ACC112 (cell line): ENCODE measurements at regions not wholly inside any gene's neighbourhood (a gene's known extent, or its start where the extent isn't known, plus 50 kb on each side); places are given as distances from the start of the nearest gene placed in this dataset.

Experiments
- H2AFZ ChIP-seq: fragments of 200-600 bp; sonication (generic); one replicate; pipeline ENCODE4 v1.6.0; 2017; ENCODE audit warnings: antibody characterized with exemption, low read length; ENCODE audit not compliant: unreplicated experiment
- H3K27ac ChIP-seq: fragments of 200-600 bp; sonication (generic); 2 replicates; pipeline ENCODE4 v1.5.1; 2014; ENCODE audit warnings: low read depth, mild to moderate bottlenecking, antibody characterized with exemption, low read length, moderate library complexity
- H3K27me3 ChIP-seq: fragments of 200-600 bp; sonication (generic); 2 replicates; pipeline ENCODE4 v1.6.1; 2014; ENCODE audit warnings: mild to moderate bottlenecking, antibody characterized with exemption, low read length, moderate library complexity, mixed read lengths; ENCODE audit not compliant: insufficient read depth
- H3K36me3 ChIP-seq: fragments of 200-600 bp; sonication (generic); 2 replicates; pipeline ENCODE4 v1.6.1; 2016; ENCODE audit warnings: mild to moderate bottlenecking, antibody characterized with exemption, low read length, moderate library complexity, mixed read lengths; ENCODE audit not compliant: insufficient read depth
- H3K4me1 ChIP-seq: fragments of 200-600 bp; sonication (generic); one replicate; pipeline ENCODE4 v1.6.1; 2016; ENCODE audit warnings: low read length, mixed read lengths; ENCODE audit not compliant: insufficient read depth, unreplicated experiment, control insufficient read depth
- H3K4me3 ChIP-seq: fragments of 200-600 bp; sonication (generic); 2 replicates; pipeline ENCODE4 v1.5.1; 2014; ENCODE audit warnings: mild to moderate bottlenecking, low read depth, low read length
- H3K79me2 ChIP-seq: fragments of 200-600 bp; sonication (generic); one replicate; pipeline ENCODE4 v1.6.0; 2016; ENCODE audit warnings: low read length; ENCODE audit not compliant: control insufficient read depth, unreplicated experiment, insufficient read depth

GRCh38 chr17:77361986-77362620, 221.3 kb downstream of the SEC14L1 start:
- peak overlapping the region; percentile 89; the same call in 1 of the 2 replicates for H3K27ac ChIP-seq
- peaks cover 57% of the 10 kb centered on the region for H3K4me1 ChIP-seq
- H3K79me2 ChIP-seq = peaks cover 88% of the 10 kb centered on the region
- H3K36me3 ChIP-seq = no peaks in the 10 kb centered on the region; the same call in 1 of the 2 replicates
- H2AFZ ChIP-seq = no peak overlapping the region
- no peak overlapping the region for H3K4me3 ChIP-seq
- no peaks in the 10 kb centered on the region for H3K27me3 ChIP-seq

- H3K4me3 ChIP-seq = peak overlapping the region; percentile 43; the same call in 1 of the 2 replicates
- H3K27ac ChIP-seq = peak overlapping the region; percentile 89
- H3K36me3 ChIP-seq = no peaks in the 10 kb centered on the region
- peaks cover 82% of the 10 kb centered on the region for H3K79me2 ChIP-seq
- H3K4me1 ChIP-seq = peaks cover 51% of the 10 kb centered on the region
- no peaks in the 10 kb centered on the region for H3K27me3 ChIP-seq
- no peak overlapping the region for H2AFZ ChIP-seq
These were observed 223.1 kb downstream of the SEC14L1 start for GRCh38 chr17:77363821-77364361.

GRCh38 chr17:77364381-77364911, 223.7 kb downstream of the SEC14L1 start:
- H3K36me3 ChIP-seq = no peaks in the 10 kb centered on the region
- H3K4me1 ChIP-seq = peaks cover 55% of the 10 kb centered on the region
- no peaks in the 10 kb centered on the region for H3K27me3 ChIP-seq
- H3K27ac ChIP-seq = peak overlapping the region; percentile 89
- H3K79me2 ChIP-seq = peaks cover 82% of the 10 kb centered on the region
- no peak overlapping the region for H3K4me3 ChIP-seq
- H2AFZ ChIP-seq = no peak overlapping the region

- Histone ChIP-seq H3K79me2 (peaks cover 82% of the 10 kb centered on the region), H3K27ac (peak overlapping the region; percentile 89), H3K4me3 (peak overlapping the region; percentile 16; the same call in 1 of the 2 replicates), H3K4me1 (peaks cover 55% of the 10 kb centered on the region), H3K27me3 (no peaks in the 10 kb centered on the region), H2AFZ (no peak overlapping the region), H3K36me3 (no peaks in the 10 kb centered on the region)
These were observed 224.3 kb downstream of the SEC14L1 start for GRCh38 chr17:77364941-77365583.

GRCh38 chr17:77365584-77366186, 224.9 kb downstream of the SEC14L1 start:
- Histone ChIP-seq H3K4me1 (peaks cover 58% of the 10 kb centered on the region), H3K79me2 (peaks cover 83% of the 10 kb centered on the region), H3K36me3 (no peaks in the 10 kb centered on the region), H3K27me3 (no peaks in the 10 kb centered on the region), H3K27ac (peak overlapping the region; percentile 89), H2AFZ (no peak overlapping the region), H3K4me3 (peak overlapping the region; percentile 16; the same call in 1 of the 2 replicates)

- Histone ChIP-seq H3K4me3 (0 out of 2 replicates have a peak overlapping the region, but pooled peaks have one; percentile 9), H3K27me3 (no peaks in the 10 kb centered on the region), H3K36me3 (no peaks in the 10 kb centered on the region), H3K79me2 (peaks cover 85% of the 10 kb centered on the region), H3K27ac (peak overlapping the region; percentile 89), H3K4me1 (peaks cover 63% of the 10 kb centered on the region), H2AFZ (no peak overlapping the region)
These were observed 225.4 kb downstream of the SEC14L1 start for GRCh38 chr17:77366206-77366557.

- H3K27ac ChIP-seq = peak overlapping the region; percentile 89
- no peaks in the 10 kb centered on the region for H3K27me3 ChIP-seq
- peaks cover 68% of the 10 kb centered on the region for H3K4me1 ChIP-seq
- H2AFZ ChIP-seq = no peak overlapping the region
- H3K4me3 ChIP-seq = 0 out of 2 replicates have a peak overlapping the region, but pooled peaks have one; percentile 9
- peaks cover 86% of the 10 kb centered on the region for H3K79me2 ChIP-seq
- H3K36me3 ChIP-seq = no peaks in the 10 kb centered on the region
These were observed 225.9 kb downstream of the SEC14L1 start for GRCh38 chr17:77366558-77367245.

GRCh38 chr17:77369544-77369971, 228.8 kb downstream of the SEC14L1 start:
- H3K4me3 ChIP-seq = no peak overlapping the region
- no peak overlapping the region for H2AFZ ChIP-seq
- peaks cover 89% of the 10 kb centered on the region for H3K79me2 ChIP-seq
- no peak overlapping the region for H3K27ac ChIP-seq
- peaks cover 55% of the 10 kb centered on the region for H3K4me1 ChIP-seq
- no peaks in the 10 kb centered on the region for H3K36me3 ChIP-seq
- H3K27me3 ChIP-seq = no peaks in the 10 kb centered on the region

- Histone ChIP-seq H3K4me1 (peaks cover 55% of the 10 kb centered on the region), H3K27me3 (no peaks in the 10 kb centered on the region), H2AFZ (no peak overlapping the region), H3K27ac (no peak overlapping the region), H3K79me2 (peaks cover 91% of the 10 kb centered on the region), H3K4me3 (no peak overlapping the region), H3K36me3 (no peaks in the 10 kb centered on the region)
These were observed 229.8 kb downstream of the SEC14L1 start for GRCh38 chr17:77370586-77370985.
